COLO829 (cell line): ENCODE measurements at regions not wholly inside any gene's neighbourhood (a gene's known extent, or its start where the extent isn't known, plus 50 kb on each side); places are given as distances from the start of the nearest gene placed in this dataset.
"Not testable (repeated sequence)": the region's sequence is repeated elsewhere in the genome, so short reads cannot be mapped to it uniquely, and the experiment has no call there.

Source experiments
- DNase-seq: peaks from one replicate; pipeline ENCODE4 v3.0.0; 2012; ENCODE audit warnings: low spot score

- DNase-seq = no peak
These were observed 499.8 kb upstream of the CDH11 start for GRCh38 chr16:65621640-65622039.

DNA sequence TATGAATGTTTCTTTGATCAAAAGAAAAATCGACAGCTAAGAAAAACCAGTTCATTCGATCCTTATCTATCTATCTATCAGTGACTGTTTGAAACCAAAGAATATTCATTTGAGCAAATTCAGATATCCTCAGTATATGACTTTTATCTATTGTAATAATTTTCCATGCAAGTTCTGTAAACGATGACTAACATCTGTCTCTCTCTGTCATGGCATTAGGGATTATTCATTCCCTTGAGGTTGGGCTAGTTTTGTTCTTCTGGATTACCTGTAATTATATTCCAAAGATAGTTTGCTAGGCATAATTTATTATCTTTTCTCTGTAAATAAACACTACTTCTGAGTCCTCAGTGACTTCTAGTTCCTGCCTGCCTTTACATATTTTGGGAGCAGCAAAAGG lies 497.7 kb upstream of the CDH11 start:
- DNase-seq = no peak

DNA sequence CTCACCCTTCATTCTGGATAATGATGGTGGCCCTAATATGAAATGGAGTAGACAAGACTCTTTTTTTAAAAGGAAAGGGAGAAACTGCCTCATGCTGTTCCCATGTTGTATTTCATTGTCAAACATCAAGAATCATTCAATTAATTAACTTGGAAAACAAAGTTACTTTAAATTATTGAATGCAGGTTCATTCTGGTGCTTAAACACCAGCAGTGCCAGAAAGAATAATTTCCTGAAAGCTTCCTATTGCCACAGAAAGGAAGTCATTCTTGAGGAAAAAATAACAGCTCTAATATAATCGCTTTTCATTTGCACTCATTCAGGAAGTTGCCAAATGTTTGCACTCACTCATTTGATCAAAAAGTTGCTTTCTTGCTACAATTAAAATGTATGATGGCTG lies 497.1 kb upstream of the CDH11 start:
- no peak for DNase-seq

GRCh38 chr16:65618333-65618732 lies 496.5 kb upstream of the CDH11 start:
- DNase-seq = no peak

- DNase-seq = no peak
These were observed 495.6 kb upstream of the CDH11 start for GRCh38 chr16:65617421-65617820.

DNA sequence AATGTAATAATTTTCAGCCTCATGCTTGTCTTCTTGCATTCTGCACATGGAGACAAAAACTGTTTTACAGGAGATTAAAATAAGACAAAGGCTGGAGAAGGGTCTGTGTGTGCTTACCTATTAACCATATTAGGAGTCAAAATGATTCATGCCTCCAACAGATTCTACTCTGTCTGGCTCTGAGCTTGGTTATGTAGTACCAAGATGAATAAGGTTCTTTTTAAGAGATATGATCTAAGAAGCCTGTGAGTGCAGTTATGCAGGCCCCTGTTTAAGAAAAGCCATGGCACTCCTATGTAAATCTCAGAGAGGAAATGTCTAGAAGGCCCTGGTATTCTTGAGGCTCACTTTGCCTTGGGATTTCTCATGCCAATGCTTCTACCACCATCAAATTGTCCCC lies 486.6 kb upstream of the CDH11 start:
- DNase-seq = no peak

- DNase-seq = no peak
These were observed 482.9 kb upstream of the CDH11 start for GRCh38 chr16:65604771-65605170.

DNA sequence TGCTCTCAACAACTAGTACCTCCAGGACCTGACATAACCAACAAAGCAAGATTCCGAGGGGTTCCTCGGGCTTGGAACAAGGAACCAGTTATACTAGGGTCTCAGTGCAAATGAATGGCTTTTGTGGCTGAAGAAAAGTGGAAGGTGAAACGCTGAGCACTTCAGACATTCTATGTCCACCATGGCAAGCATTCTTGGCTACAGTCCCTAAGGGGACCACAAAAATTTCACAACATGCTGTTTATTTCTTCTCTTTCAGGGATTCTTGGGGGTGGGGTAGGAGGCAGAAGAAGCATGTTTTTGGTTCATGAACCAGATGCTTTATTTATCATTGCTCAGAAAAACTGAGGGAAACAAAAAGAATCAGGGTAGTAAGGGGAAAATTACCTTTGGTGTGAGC lies 479.9 kb upstream of the CDH11 start:
- no peak for DNase-seq

DNA sequence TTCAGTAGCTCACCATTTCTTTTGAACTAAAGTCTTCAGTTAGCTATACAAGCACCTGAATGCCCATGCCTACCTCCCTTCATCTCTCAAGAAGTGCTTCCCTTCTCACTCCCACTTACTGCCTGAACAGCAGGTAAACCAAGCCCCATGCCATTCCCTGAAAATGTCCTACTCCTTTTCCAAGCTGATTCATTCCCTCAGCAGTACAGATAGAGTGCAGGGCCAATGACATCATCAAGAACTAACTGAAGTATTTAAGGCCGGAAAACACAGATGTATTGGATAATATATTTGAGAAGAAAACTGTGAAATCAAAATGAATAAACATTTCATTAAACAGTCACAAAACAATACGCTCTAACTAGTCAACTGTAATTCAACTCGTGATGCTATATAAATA lies 478.8 kb upstream of the CDH11 start:
- no peak for DNase-seq

GRCh38 chr16:65600046-65600445 lies 478.2 kb upstream of the CDH11 start:
- DNase-seq = no peak

DNA sequence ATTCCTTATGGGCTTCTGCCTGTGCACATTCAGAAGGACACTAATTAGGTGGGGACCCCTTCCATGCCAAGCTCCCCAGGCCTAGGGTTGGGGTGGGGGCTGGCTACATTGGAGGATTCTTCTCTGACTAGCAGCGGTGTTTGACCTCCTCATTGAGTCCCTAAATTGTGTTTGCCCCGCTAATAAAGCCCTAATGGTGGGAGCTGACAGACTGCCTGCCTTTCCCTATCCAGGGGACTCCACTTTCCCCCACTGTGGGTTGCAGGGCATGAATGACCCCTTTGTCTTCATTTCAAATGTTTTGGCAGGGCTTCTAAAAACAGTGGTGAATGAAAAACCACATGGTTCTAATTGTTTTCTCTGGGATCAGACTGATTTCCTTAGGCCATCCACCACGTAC lies 476.8 kb upstream of the CDH11 start:
- no peak for DNase-seq

- DNase-seq = no peak
These were observed 461.6 kb upstream of the CDH11 start for GRCh38 chr16:65583498-65583897.

DNA sequence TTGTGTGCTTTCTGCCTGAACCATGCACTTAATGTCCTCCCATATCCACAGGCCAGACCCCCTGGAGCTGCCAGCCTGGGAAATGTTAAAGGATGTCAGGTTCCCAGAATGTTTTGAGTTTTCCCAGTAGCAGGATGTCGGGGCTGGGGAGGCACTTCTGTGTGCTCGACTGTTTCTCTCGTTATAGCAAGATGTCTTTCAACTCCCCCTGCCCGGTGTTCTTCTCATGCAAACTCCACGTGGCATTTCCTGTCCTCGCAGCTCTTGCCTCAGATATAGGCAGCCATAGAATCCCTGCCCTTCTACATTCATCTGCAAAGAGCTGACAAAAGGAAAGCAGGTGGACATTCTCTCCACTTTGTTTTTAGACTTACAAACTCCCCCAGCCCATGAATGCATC lies 457.2 kb upstream of the CDH11 start:
- DNase-seq = no peak

DNA sequence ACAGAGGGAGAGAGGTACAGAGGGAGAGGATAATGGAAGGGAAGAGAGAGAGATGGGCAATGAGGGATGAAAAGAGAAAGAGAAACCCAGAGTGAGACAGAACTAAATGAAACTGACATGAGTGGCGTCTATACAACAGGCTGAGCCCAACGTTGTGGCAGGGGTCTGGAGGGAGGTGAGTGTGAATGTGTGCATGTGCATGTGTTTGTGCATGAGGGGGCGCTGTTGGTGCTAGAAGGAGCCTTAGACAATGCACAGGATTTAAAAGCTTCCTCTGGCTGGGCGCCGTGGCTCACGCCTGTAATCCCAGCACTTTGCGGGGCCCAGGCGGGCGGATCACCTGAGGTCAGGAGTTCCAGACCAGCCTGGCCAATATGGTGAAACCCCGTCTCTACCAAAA lies 454.8 kb upstream of the CDH11 start:
- no peak for DNase-seq

DNA sequence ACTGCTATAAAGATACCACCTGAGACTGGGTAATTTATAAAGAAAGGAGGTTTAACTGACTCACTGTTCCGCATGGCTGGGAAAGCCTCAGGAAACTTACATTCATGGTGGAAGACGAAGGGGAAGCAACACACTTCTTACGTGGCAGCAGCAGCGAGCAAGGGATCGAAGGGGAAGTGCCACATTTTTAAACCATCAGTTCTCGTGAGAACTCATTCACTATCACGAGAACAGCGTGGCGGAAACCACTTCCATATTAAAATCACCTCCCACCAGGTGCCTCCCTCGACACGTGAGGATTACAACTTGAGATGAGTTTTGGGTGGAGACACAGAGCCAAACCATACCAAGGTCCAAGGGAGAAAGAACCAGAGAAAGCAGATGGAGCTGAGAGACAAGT lies 454.3 kb upstream of the CDH11 start:
- no peak for DNase-seq

- DNase-seq = peak; percentile 51
These were observed 452.6 kb upstream of the CDH11 start for GRCh38 chr16:65574326-65574966.

DNA sequence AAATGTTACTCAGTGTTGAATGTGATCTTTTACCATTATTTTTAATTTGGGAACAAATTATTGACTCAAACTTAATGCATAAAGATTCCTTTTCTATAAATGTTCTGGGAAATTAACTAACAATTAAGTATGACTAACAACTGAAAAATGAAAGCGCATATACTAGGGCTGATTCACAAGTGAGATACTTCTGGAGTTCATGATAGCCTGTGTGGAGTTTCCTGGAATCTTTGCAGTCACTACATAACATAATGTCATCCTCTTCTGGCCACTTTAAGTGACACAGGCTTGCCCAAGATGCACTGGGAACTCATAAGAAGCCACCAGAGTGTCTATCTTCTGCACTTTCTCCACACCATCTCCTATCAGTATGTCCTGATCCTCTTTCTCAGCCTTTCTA lies 450.3 kb upstream of the CDH11 start:
- DNase-seq = peak; percentile 3

DNA sequence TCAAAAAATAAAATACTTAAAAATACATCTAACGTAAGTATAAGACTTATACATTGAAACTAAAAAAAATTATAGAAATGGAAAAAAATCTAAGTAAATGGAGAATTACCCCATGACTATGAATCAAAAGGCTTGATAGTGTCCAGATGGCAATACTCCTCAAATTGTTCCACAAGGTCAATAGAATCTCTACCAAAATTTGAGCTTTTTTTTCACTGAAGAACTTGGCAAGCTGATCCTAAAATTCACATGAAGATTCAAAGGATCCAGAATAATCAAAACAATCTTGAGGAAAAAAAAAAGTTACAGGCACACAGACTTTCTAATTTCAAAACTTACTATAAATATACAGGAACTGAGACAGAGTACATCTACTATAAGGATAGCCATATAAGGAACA lies 448.4 kb upstream of the CDH11 start:
- DNase-seq = no peak

DNA sequence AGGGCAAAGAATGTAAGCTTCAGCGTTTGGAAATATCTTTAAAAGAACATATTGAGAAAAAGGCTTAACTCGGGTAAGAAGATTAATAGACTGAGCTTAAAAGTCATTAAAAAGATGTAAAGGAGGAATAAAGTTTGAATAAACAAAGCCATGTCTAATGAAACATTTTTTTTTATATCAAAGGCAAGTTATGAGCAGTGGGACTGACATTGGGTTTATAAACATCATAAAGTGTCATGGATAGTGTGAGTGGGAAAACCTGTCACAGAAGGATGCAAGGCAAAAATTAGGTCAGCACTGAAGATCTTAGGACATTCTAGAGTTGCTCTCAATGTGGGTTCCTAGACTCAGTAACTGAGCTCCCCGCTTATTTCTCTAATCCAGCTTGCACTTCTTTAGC lies 438.0 kb upstream of the CDH11 start:
- no peak for DNase-seq

DNA sequence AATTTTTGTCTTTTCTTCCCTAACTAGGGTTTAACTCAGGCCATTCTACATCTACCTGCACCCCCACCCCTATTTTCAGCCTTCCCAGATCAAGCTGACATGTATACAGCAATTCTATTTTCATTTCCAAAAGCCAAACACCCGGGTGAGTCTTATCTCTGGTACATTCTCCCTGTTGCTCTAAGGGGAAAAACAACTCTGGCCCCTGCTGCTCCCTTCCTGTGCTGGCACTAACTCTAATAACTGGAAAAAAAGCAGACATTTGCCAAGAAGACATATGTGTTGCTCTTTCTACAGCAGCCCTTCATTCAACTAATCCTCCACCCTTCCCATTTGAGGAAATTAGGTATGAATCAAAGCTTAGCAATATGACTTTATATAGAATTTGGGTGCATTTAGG lies 427.8 kb upstream of the CDH11 start:
- not testable (repeated sequence) for DNase-seq

DNA sequence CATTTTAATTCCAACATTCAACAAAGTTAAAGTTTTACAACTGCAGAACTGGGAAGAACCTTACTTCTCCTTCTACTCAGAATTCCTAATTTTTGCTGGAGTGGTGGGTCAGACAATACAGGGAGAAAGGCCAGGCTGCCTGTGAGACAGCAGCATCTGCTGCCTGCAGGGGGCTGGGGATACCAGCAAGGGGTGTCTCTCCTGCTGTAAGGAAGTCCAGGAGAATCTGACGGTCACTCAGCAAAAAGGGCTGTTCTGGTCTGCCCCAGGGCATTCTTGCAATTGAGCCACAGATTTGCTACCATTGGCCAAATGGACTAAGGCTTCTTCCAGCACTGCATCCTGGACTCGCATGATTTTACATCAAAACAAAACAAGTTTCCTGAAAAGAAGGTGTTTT lies 426.6 kb upstream of the CDH11 start:
- no peak for DNase-seq

DNA sequence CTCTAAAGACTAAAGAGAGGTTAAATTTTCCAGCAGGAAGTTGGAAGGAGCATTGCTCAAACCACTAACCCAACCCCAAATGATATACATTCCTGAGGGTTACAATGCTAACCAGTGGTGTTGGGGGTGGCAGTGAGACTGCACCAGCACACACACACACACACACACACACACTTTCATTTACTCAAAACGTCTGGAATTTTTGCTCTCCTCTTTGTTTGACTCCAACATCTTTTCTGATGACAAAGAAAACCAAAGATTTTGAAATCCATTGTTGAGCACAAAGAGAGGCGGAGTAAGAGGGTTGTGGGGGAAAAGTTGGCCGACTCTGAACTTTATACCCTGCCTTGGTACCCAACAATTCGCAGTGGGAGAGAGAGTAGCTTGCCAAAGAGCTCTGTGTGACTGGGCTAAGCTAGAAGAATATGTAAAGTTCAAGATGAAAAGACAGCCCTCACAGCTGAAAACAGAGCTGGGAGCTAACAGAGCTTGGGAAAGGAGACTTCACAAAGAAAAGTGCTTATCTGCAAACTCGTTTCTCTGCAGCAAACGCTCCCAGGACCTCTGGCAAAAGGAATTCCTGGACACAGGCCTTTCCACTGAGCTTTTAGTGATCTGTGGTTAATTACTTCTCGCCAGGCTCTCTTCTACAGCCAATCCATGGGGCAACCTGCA lies 426.0 kb upstream of the CDH11 start:
- no peak for DNase-seq

- DNase-seq = no peak
These were observed 424.5 kb upstream of the CDH11 start for GRCh38 chr16:65546353-65546791.

DNA sequence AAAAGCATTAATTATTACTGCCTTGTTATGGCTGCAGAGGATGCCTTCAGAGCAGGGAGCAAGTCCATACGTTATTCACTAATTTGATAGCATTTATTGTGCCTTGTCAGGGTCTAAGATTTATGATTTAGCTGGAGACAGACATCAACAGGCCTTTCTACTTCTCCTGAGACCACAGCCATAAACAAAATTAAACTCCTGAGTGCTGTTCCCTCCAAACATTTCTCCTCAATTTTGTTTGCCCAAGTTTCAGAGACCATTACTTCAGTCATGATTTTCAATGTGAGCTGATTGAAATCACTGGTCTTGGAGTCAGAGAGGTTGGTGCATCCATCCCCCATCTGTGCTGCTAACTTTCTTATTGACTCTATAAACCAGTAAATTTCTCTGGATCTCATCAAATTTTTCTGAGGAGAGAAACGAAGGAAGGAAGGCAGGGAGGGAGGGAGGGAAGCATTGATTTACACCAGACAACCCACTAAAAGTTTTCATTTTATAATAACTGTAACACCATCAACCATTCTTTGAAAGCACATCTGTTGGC lies 423.6 kb upstream of the CDH11 start:
- no peak for DNase-seq
